Activated CD8-positive, alpha-beta memory T cell treated with anti-CD3 and anti-CD28 coated beads, Interleukin-2, amount 50 U/mL, for 4 hours (primary cell): ENCODE measurements at regions not wholly inside any gene's neighbourhood (a gene's known extent, or its start where the extent isn't known, plus 50 kb on each side); places are given as distances from the start of the nearest gene placed in this dataset.

Experiments used
- DNase-seq: peaks from one replicate; pipeline ENCODE4 v3.0.0-alpha.2; 2020

GRCh38 chr9:7287986-7288385, 511.6 kb downstream of the DMAC1 start:
- DNase-seq = no peak

DNA sequence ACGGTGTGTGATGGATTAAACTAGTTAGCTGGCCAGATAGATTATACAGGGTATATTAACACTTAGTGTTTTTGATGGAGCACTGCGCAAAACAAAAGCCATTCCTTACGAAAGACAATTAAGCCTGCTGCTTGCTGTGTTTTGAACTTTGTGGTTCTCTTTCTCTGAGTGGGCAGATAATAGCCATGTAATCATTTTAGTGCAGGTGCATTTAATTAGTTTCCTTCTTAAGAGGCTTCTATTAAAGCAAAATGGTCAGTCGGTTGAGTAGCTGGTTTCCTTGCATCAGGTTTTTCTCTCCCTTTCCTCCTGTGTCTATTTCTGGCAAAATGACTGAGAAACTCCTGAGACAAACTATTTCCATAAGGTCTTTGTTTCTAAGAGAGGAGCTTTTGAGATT, 512.5 kb downstream of the DMAC1 start:
- DNase-seq = no peak

GRCh38 chr9:7286101-7286500, 513.5 kb downstream of the DMAC1 start:
- DNase-seq = no peak

- DNase-seq = no peak
Measured at GRCh38 chr9:7285199-7285598, 514.4 kb downstream of the DMAC1 start.

GRCh38 chr9:7284517-7284916, 515.1 kb downstream of the DMAC1 start:
- no peak for DNase-seq

DNA sequence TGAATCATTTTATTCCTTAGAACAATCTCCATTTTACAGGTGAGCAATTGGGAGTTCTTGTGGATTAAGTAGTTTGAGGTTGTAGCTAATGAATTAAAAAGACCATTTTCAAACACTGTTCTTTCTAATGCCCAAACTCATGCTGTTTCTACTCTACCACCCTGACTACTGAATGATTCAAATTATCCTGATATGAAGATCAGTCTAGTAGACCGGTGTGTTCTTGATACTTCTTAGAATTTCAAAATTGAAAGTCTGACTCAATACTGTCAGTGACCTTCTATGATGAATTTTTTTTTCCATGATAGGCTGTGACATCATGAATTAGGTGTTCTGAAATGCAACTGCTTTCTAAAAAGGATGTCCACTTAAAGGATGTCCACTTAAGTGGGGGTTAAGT, 515.5 kb downstream of the DMAC1 start:
- no peak for DNase-seq

DNA sequence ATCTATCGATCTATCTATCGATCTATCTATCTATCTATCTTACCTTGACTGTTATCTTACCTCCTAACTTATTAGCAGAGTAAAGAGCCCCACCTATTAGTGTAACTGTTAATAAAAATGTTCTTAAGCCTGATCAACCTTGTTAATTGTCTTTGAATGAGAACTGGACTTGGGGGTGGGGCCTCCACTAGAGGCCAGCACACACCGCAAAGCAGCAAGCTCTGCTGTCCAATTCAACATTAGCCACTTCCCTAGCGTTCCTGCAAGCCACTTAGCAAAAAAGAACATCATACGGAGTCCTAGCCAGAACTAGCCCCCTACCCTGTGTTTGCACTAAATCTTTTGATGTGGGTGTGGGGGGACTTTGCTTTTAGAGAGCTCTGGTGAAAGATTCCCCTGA, 515.8 kb downstream of the KDM4C start:
- no peak for DNase-seq

GRCh38 chr9:7266911-7267595, 509.3 kb downstream of the KDM4C start:
- DNase-seq = no peak

GRCh38 chr9:7265181-7265580, 507.4 kb downstream of the KDM4C start:
- no peak for DNase-seq

DNA sequence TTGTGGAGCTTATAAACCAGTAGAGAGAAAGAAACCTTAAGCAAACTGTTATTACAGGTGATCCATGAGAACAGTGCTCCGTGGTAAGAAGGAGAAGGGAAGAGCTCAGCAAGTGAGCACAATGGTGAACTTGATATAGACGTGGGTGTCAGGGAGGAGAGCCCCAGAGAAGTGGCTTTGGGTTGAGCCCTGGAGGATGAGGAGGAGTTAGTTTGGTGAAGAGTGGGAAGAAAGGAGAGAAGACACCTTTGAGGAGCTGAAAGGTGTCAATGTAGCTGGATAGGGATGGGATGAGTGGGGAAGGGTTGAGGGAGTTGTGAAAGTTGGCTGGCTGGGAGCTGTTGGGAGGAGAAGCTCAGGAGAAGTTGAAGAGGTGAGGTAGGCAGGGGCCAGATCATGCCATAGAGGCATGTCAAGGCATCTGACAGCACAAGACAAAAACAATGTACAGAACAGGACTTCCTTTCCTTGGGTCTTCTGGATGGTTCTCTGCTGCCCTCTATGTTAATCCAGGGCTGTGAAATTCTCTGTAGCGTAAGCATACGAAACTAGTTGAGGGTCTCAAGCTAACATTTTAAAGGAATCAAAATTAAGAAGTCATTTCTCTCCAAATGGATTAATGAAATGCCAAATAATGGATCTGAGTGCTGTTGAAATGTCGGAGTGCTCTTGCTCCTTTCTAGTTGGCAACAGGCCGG, 501.9 kb downstream of the KDM4C start:
- no peak for DNase-seq

DNA sequence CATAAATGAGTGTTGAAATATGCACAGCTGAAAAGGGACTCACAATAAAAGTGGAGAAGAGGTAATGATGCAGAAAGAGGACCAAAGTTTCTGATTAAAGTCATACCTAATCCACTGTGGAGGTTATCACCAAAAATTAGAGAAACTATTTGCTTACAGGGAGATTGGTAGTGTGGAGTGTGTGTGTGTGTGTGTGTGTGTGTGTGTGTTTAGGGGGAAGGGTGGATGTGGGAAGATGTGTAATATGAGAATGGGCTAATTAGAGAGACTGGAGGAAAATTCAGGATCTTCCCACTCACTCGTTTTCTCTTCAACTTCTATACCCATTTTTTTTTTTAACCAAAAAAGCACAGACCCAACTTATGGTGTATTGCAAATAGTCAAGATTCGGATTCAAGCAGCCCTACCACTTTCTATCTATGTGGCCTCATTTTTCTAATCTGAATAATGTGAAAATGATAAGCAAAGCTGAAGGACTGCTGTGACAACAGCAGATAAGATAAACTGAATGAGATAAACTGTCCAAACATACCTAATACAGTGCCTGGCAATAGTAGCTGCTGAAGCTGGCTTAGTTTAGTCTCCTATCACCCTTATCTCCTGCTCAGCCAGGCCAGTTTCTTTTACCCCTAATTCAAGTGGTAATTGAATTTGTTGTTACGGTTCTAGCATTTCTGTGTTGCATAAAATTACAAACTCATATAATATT, 501.1 kb downstream of the KDM4C start:
- no peak for DNase-seq

DNA sequence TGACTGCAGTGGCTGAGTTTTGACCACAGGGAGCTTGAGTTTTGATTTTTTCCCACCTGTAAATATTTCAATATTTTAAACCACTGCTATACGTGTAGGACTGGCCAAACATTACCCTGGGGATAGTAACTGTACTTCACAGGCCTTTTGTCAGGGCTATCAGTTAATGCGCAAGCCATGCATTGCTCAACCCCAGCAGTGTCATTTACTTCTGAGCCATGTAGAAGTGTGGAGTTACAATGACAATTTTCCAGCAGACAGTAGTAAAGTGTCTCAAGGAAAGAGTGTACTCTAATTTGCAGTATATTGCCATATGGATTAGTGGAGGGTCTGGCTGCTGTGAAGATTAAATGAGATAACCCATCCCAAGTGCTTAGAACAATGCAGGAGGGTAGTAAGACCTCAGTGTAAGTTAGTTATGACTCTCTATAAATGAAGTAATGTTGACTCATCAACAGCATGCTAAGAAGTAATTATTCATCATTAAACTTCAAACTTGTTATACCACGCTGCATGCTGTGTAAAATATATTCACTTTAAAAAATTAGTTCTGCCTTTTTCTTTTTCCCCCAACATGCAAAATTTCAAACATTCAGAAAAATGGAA, 489.2 kb downstream of the KDM4C start:
- DNase-seq = no peak

GRCh38 chr9:7245976-7246580, 488.3 kb downstream of the KDM4C start:
- DNase-seq = no peak

DNA sequence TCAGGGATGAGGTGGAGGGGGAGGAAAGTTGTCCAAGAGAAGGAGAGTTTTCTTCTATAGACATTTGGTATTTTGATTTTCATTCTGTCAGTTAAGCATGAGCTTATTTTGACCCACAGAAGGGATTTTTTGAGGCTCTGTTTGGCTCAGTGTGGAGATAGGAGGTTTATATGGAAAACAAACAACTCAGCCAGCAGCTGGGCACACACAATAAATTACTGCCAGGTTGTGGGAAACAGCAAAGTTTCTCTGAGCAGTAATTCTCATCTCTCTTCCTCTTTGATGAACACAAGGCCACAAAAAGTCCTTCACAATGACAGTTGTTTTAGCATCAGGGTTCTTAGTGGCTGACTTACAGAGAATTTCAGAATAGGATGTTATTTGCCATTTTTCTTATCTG, 486.1 kb downstream of the KDM4C start:
- DNase-seq = no peak

DNA sequence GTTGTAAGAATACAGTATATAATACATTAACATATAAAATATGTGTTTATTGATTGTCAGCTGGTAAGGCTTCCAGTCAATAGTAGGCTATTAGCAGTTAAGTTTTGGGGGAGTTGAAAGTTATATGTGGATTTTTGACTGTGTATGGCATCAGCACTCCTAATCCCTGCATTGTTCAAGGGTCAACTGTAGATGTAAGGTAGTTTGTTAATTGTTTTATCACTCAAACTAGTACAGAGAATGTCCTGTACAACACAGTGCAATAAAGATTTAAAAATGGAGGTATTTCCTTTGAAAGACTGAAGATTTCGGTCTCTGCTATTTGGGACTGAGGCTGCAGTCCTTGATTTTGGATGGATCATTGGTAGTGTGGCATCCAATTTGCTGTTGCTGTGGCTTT, 484.4 kb downstream of the KDM4C start:
- no peak for DNase-seq

DNA sequence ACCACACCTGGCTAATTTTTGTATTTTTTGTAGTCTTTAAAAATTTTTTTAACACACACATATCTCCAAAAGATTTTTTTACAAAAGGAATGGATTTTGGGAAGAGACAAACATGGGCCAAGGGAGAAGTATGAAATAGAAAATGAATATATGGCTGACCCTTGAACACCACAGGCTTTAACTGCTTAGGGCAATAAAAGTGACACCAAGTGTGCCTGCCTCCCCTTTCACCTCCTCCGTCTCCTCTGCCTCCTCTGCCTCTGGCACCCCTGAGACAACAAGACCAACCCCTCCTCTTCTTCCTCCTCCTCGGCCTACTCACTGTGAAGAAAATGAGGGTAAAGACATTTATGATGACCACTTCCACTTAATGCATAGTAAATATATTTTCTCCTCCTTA, 483.9 kb downstream of the KDM4C start:
- no peak for DNase-seq

GRCh38 chr9:7240569-7241311, 483.0 kb downstream of the KDM4C start:
- no peak for DNase-seq

- no peak for DNase-seq
Measured at GRCh38 chr9:7239708-7240107, 481.9 kb downstream of the KDM4C start.

- no peak for DNase-seq
Measured at GRCh38 chr9:7238247-7238637, 480.5 kb downstream of the KDM4C start.

DNA sequence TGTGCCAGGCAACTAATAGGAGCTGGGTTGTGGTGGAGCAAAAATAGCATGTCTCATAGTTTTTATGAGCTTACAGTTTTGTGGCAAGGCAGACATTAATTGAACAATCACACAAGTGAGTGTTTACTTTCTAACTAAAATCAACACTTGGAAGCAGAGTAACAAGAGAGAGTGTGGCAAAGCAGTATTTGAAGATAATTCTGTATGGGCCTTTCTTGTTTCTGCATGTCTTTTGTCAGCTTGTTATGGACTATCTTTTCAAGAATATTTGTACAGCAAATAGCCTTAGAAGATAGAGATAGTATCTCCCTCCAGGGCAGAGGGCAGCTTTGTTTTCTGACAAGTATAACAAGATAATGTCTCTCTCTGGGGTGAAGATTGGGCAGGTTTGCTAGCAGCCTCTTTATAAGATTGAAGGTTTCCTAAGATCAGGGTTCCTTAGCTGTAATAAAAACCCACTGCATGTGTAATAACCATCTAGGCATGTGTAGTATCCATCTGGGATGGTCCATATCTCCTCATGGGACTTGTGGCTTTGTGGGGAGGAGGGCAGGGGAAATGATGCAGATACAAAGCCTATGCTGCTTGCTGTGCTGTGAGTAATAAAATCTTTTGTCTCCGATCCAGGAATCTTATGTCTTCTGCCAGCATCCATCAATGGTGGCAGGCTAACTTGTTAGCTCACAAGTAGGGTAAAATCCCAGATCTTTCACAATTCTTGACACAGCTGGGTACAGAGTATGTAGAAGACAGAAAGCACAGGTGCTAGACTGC, 479.9 kb downstream of the KDM4C start:
- DNase-seq = no peak

- no peak for DNase-seq
Measured at GRCh38 chr9:7236186-7236585, 478.4 kb downstream of the KDM4C start.

DNA sequence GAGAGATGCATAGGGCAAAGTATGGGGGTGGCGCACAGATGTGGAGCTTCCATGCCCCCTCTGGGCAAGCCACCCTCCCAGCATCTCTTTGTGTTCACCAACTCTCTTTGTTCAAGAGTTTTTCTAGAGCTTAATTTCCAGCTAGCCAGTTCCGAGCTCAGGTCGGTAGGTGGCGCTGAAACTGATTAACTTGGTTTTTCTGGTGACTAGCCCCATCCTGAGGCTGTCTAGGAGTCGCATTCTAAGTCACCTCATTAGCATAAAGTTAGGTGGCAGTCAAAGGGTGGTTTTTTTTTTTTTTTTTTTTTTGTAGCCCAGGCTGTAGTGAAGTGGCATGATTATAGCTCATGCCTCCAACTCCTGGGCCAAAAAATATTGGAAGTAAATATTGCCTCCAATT, 476.4 kb downstream of the KDM4C start:
- DNase-seq = no peak
